Cardiac fibroblast (primary cell): ENCODE measurements at regions not wholly inside any gene's neighbourhood (a gene's known extent, or its start where the extent isn't known, plus 50 kb on each side); places are given as distances from the start of the nearest gene placed in this dataset.

ENCODE experiments used
- DNase-seq, 2 donors: peaks; one replicate each; pipeline versions ENCODE4 v3.0.0 to v3.0.0-alpha.2; 2010; ENCODE audit warnings: low read depth in 2 of 2
- H3K4me3 ChIP-seq, 2 donors: replicated peaks in 1 of 2; 1 replicate in 1 of 2; 2 replicates in 1 of 2; pipeline ENCODE4 v1.5.1; 2011; ENCODE audit warnings: low read depth in 2 of 2, low read length in 2 of 2, mild to moderate bottlenecking in 2 of 2, moderate library complexity in 1 of 2
- TF ChIP-seq, protein P1 (sequence below): IDR thresholded peaks from one replicate; pipeline ENCODE4 v1.5.1; 2011; ENCODE audit warnings: low read depth, mild to moderate bottlenecking, low read length, inconsistent platforms

DNA sequence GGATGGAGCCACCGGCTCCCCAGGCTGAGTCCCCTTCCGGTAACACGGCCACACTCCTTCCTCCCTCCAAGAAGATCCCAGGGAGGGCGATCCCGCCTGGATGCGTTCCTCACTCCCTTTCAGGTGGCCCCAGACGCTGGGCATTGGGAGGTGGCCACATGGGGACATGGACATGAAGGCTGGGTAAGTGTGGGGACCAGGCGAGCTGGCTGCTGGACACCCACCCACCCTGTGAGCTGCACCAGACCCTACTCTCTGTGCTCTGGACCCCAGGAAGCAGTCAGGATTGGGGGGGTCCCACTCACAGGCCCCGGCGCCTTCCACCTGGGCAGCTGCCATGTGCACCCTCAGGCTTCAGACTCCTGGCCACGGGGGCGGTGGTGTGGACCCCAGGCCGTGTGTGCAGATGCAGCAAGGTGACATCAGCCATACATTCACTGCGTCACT, 932.8 kb downstream of the BRD1 start:
- no peak for DNase-seq
- TF ChIP-seq, protein P1, sequence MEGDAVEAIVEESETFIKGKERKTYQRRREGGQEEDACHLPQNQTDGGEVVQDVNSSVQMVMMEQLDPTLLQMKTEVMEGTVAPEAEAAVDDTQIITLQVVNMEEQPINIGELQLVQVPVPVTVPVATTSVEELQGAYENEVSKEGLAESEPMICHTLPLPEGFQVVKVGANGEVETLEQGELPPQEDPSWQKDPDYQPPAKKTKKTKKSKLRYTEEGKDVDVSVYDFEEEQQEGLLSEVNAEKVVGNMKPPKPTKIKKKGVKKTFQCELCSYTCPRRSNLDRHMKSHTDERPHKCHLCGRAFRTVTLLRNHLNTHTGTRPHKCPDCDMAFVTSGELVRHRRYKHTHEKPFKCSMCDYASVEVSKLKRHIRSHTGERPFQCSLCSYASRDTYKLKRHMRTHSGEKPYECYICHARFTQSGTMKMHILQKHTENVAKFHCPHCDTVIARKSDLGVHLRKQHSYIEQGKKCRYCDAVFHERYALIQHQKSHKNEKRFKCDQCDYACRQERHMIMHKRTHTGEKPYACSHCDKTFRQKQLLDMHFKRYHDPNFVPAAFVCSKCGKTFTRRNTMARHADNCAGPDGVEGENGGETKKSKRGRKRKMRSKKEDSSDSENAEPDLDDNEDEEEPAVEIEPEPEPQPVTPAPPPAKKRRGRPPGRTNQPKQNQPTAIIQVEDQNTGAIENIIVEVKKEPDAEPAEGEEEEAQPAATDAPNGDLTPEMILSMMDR = no peak
- no peak overlapping the region for H3K4me3 ChIP-seq

DNA sequence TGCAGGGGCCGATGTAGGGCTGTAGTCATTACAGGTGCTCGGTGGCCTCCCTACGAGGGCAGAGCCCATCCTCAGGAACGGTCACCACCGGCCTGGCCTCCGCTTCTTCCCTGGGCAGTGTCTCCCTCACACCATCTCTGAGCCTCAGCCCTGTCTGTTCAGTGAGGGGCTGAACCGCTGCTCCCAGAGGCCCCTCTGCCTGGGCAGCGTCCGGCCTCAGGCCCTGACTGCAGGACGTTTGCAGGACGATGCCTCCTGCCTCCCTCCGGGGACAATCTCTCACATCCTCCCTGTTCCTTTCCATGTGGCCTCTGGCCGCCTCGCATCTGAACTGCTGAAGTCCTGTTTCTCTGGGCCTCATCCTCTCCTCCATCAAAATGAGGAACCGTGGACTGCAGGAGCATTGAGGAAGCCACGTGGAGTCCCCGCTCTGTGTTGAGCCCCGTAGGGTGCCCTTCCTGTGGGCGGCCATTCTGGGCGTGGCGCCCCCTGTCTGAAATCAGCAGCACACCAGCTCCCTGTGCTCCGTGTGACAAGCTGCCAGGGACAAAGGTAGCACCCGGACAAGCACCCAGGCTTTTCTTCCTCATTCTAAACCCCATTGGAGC, 933.5 kb downstream of the BRD1 start:
- no peak for DNase-seq
- H3K4me3 ChIP-seq = no peak overlapping the region
- TF ChIP-seq, protein P1 = no peak

DNA sequence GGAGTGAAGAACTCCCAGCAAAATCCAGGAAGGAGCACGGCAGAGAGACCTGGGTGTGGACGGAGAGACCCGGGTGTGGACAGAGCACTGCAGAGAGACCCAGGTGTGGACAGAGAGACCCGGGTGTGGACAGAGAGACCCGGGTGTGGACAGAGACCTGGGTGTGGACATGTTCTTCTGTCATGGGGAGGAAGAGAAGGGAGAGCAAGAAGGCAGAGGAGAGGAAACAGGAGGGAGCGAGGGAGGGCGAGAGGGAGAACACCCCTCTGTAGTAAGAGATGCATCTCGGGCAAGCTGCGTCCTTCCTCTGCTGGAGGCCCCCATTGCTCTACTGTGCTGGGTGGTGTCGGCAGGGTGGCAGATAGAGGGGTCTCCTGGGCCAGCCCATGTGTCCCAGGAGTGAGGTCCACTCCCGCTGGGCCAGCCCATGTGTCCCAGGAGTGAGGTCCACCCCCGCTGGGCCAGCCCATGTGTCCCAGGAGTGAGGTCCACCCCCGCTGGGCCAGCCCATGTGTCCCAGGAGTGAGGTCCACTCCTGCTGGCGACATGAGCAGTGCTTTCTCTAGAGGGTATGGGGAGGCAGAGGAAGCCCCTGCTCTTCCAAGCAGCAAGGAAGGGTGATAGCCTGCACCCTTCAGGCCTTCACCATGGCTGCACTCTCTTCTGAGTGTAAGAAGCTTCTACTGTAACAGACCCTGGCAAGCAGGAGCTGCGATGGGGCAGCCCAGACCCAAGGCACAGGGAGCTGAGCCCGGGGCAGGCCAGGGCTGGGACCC, 934.2 kb downstream of the BRD1 start:
- H3K4me3 ChIP-seq = no peak overlapping the region
- TF ChIP-seq, protein P1 = no peak
- no peak for DNase-seq

DNA sequence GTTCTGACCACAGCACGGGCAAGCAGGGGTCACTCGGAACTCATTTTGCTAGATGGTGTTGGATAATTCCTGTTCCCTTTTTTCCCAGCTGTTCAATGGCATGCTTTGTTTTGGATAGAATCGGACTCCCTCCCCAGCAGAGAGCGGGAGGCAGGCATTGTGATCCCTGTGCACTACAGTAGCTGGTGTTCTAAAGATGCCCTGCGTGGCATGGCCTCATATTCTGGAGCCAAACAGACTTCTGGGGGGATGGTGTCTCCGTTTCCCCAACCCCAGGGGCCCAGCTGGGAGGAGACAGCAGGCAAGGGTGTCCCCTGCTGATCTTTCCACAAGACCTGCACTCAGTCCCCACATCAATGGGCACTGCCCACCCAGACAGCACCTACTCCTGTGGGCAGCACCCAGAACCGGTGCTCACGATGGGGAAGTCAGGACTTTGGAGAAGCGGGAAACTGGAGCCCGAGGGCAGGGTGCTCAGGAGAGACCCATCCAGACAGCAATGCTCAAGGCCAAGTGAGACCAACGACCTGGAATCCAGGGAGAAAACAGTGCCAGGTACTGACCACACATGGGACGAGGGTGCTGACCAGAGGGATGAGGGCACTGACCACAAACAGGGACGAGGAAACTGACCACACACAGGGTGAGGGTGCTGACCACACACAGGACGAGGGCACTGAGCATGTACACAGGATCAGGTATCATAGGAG, 934.9 kb downstream of the BRD1 start:
- DNase-seq = no peak
- no peak overlapping the region for H3K4me3 ChIP-seq
- TF ChIP-seq, protein P1 = no peak

DNA sequence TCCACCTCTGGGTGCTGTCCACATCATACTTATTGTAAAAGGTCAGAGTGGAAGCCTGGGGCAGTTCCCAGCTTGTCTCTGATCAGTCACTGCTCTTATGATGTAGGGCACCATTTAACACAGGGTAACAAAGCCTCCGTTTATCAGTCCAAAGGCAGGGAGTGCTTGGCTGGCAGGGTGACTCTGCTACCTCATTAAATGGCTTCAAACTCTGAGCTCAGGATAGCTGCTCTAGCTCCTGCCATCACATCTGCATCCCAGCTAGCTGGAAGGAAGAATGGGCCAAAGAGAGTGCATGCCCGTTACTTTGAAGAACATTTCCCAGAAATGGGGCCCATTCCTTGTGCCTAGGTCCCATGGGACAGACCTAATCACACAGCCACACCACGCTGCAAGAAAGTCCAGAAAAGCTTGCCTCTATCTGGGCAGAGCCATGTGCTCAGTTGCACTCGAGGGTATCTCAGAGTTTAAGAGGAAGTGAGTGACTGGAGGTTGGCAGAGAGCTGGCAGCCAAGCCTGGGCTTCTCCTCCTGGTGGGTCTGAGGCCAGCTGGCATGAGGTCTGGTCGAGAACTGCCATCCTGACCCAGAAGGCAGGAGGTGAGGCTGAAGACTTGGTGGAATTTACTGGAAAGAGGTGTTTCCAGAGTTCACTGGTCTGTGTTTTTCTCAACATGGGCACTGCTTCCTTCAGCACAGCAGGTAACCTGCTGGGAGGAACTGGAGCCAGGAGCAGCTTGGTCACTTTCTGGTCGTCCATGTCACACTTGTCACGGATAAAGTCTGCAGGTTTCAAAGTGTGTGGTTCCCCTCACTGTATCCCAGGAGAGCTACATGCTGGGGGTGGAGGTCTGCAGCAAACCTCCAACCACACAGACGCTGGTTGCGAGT, 935.7 kb downstream of the BRD1 start:
- TF ChIP-seq, protein P1 = no peak
- no peak overlapping the region for H3K4me3 ChIP-seq
- DNase-seq = no peak
